B cell (primary cell): ENCODE measurements at regions not wholly inside any gene's neighbourhood (a gene's known extent, or its start where the extent isn't known, plus 50 kb on each side); places are given as distances from the start of the nearest gene placed in this dataset.

Source experiments
- CTCF ChIP-seq: fragments of 200-600 bp; IDR thresholded peaks from one replicate; pipeline ENCODE4 v1.8.0; 2022; ENCODE audit warnings: antibody characterized with exemption, mild to moderate bottlenecking
- EZH2 ChIP-seq: IDR thresholded peaks from 2 replicates; pipeline ENCODE4 v1.6.1; 2012; ENCODE audit warnings: borderline replicate concordance, low read depth, mild to moderate bottlenecking, moderate library complexity, low read length; ENCODE audit not compliant: insufficient read depth, poor library complexity, severe bottlenecking

- no peak for TF ChIP-seq CTCF
- TF ChIP-seq EZH2 = no peak
Observed at GRCh38 chr6:113591896-113592827, 265.0 kb upstream of the MARCKS start.
